ENCODE measurements at regions not wholly inside any gene's neighbourhood (a gene's known extent, or its start where the extent isn't known, plus 50 kb on each side); places are given as distances from the start of the nearest gene placed in this dataset.

GRCh38 chr15:96264351-96264798, 66.1 kb upstream of the NR2F2 start:
- TF ChIP-seq, protein P1, sequence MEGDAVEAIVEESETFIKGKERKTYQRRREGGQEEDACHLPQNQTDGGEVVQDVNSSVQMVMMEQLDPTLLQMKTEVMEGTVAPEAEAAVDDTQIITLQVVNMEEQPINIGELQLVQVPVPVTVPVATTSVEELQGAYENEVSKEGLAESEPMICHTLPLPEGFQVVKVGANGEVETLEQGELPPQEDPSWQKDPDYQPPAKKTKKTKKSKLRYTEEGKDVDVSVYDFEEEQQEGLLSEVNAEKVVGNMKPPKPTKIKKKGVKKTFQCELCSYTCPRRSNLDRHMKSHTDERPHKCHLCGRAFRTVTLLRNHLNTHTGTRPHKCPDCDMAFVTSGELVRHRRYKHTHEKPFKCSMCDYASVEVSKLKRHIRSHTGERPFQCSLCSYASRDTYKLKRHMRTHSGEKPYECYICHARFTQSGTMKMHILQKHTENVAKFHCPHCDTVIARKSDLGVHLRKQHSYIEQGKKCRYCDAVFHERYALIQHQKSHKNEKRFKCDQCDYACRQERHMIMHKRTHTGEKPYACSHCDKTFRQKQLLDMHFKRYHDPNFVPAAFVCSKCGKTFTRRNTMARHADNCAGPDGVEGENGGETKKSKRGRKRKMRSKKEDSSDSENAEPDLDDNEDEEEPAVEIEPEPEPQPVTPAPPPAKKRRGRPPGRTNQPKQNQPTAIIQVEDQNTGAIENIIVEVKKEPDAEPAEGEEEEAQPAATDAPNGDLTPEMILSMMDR (IDR thresholded peaks at IDR 0.05; ENCODE audit: borderline replicate concordance, extremely low read depth, low read length, poor library complexity, severe bottlenecking): no peak
- no peak for TF ChIP-seq EZH2 (IDR thresholded peaks at IDR 0.05; ENCODE audit: borderline replicate concordance, low read depth, low read length, severe bottlenecking)
